ENCODE measurements at regions not wholly inside any gene's neighbourhood (a gene's known extent, or its start where the extent isn't known, plus 50 kb on each side); places are given as distances from the start of the nearest gene placed in this dataset.

GRCh38 chr19:32177686-32178085 is 167.7 kb upstream of the ZNF507 start:
- TF ChIP-seq POLR2A (IDR thresholded peaks at IDR 0.05; ENCODE audit: control extremely low read depth in 1 of 2, low read depth in 2 of 2, low read length in 2 of 2) (no peak), CREB1 (IDR thresholded peaks at IDR 0.05) (no peak), HDAC2 (IDR thresholded peaks at IDR 0.05; ENCODE audit: borderline replicate concordance in 1 of 2, low read depth in 2 of 2, low read length in 2 of 2) (no peak), CTCF (IDR thresholded peaks at IDR 0.05; ENCODE audit: control extremely low read depth in 1 of 3, insufficient read depth in 1 of 3, low read depth in 1 of 3, low read length in 3 of 3) (no peak), E2F6 (IDR thresholded peaks at IDR 0.05) (no peak), RAD21 (IDR thresholded peaks at IDR 0.05 in 1 of 2, conservative IDR thresholded peaks at IDR 0.05 in 1 of 2; ENCODE audit: low read depth in 2 of 2, low read length in 2 of 2) (no peak), BRCA1 (IDR thresholded peaks at IDR 0.05; ENCODE audit: low read depth, low read length) (no peak)
